ENCODE measurements at regions not wholly inside any gene's neighbourhood (a gene's known extent, or its start where the extent isn't known, plus 50 kb on each side); places are given as distances from the start of the nearest gene placed in this dataset.

GRCh38 chr13:76733671-76734070, 152.5 kb downstream of the KCTD12 start:
- Histone ChIP-seq H4K20me1 (replicated peaks; ENCODE audit: control insufficient read depth, extremely low read depth, insufficient read depth, low read length) (no peaks in the 10 kb centered on the region), H3K4me2 (ENCODE audit: insufficient read depth, low read length) (no peak overlapping the region), H3K36me3 (ENCODE audit: control insufficient read depth in 2 of 2, extremely low read depth in 1 of 2, insufficient read depth in 2 of 2, low read length in 2 of 2) (no peaks in the 10 kb centered on the region), H3K27ac (ENCODE audit: insufficient read depth, low read depth, low read length) (no peak overlapping the region), H3K79me2 (ENCODE audit: control insufficient read depth, insufficient read depth, low read length) (no peaks in the 10 kb centered on the region), H3K4me1 (ENCODE audit: control insufficient read depth, extremely low read depth, insufficient read depth, low read length) (peaks cover 16% of the 10 kb centered on the region), H3K9me1 (replicated peaks; ENCODE audit: control insufficient read depth, extremely low read depth, insufficient read depth, low read length) (no peaks in the 10 kb centered on the region), H3K27me3 (ENCODE audit: control insufficient read depth in 2 of 2, insufficient read depth in 2 of 2, low read length in 2 of 2) (no peaks in the 10 kb centered on the region), H3K4me3 (replicated peaks in 1 of 3; ENCODE audit: insufficient read depth in 1 of 3, low read depth in 1 of 3, low read length in 3 of 3) (no peak overlapping the region), H3K9me3 (replicated peaks; ENCODE audit: control insufficient read depth, insufficient read depth, low read length) (no peaks in the 10 kb centered on the region), H3K9ac (replicated peaks; ENCODE audit: extremely low read depth, insufficient read depth, low read length) (no peak overlapping the region), H2AFZ (ENCODE audit: low read depth, low read length) (no peak overlapping the region)
- ChIA-PET POLR2A (interaction anchor here (0.6 kb wide), 1 partner anchor 21 kb away, joined by 3 read pairs; no protein-coding TSS in a partner anchor), CTCF (interaction anchor here (0.9 to 1.8 kb wide), 3 partner anchors 66 to 221 kb away, joined by 3 read pairs; no protein-coding TSS in a partner anchor)
- no TSS peak for BruUV-seq (replicated peaks)
- FAIRE-seq (no peak), DNase-seq (ENCODE audit: low read depth, low spot score) (no peak)
- intact Hi-C loops (cut with micrococcal nuclease) = no loop called here
- TF ChIP-seq POLR2AphosphoS5 (IDR thresholded peaks at IDR 0.05; ENCODE audit: insufficient read depth, low read depth, low read length) (no peak), MAX (IDR thresholded peaks at IDR 0.05; ENCODE audit: insufficient read depth, insufficient read length) (no peak), FOS (IDR thresholded peaks at IDR 0.05; ENCODE audit: borderline replicate concordance, insufficient read depth, low read length) (no peak), CTCF (IDR thresholded peaks at IDR 0.05; ENCODE audit: extremely low read depth in 1 of 2, insufficient read depth in 1 of 2, low read depth in 1 of 2, low read length in 2 of 2) (no peak), JUN (IDR thresholded peaks at IDR 0.05; ENCODE audit: borderline replicate concordance, insufficient read depth, insufficient read length, low read depth) (no peak), MYC (IDR thresholded peaks at IDR 0.05; ENCODE audit: low read depth, low read length) (no peak), POLR2A (IDR thresholded peaks at IDR 0.05; ENCODE audit: low read depth, low read length) (no peak), GATA2 (IDR thresholded peaks at IDR 0.05; ENCODE audit: insufficient read depth, insufficient read length, low read depth, low read length) (no peak), EZH2 (IDR thresholded peaks at IDR 0.05; ENCODE audit: borderline replicate concordance, low read depth, low read length, severe bottlenecking) (no peak)
- dilution Hi-C loops (cut with MboI; ENCODE audit: extremely low pct_ligation_motif_present, low sequenced_read_pairs) = no loop called here

Data from endothelial cell of umbilical vein (primary cell).